C4-2B (cell line): ENCODE measurements at regions not wholly inside any gene's neighbourhood (a gene's known extent, or its start where the extent isn't known, plus 50 kb on each side); places are given as distances from the start of the nearest gene placed in this dataset.

Experiments used
- ZFX ChIP-seq: fragments of 450-650 bp; IDR thresholded peaks from 2 replicates; pipeline ENCODE4 v1.6.1; 2017
- TF ChIP-seq, protein P1 (sequence below): fragments of 450-650 bp; conservative IDR thresholded peaks from 2 replicates; pipeline ENCODE4 v1.5.1; 2017; ENCODE audit warnings: mild to moderate bottlenecking

DNA sequence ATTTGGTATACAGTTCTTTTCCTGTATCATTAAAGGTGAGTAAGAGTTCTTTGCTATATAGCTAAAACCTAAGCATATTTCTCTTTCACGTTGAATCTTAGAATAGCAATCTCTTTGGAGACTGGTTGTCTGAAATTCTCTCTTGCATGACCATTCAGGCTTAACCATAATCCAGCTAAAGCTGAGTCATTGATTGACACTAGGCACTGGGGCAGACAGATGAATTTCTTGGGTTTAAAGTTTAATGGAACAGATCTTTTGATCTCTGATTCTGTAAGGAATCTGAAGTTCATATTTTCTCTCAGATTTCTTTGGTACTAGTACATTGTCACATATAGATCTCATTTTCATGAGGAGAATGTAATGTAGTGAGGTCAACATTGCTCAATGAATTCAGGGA is 397.3 kb upstream of the MIR17HG start:
- TF ChIP-seq, protein P1, sequence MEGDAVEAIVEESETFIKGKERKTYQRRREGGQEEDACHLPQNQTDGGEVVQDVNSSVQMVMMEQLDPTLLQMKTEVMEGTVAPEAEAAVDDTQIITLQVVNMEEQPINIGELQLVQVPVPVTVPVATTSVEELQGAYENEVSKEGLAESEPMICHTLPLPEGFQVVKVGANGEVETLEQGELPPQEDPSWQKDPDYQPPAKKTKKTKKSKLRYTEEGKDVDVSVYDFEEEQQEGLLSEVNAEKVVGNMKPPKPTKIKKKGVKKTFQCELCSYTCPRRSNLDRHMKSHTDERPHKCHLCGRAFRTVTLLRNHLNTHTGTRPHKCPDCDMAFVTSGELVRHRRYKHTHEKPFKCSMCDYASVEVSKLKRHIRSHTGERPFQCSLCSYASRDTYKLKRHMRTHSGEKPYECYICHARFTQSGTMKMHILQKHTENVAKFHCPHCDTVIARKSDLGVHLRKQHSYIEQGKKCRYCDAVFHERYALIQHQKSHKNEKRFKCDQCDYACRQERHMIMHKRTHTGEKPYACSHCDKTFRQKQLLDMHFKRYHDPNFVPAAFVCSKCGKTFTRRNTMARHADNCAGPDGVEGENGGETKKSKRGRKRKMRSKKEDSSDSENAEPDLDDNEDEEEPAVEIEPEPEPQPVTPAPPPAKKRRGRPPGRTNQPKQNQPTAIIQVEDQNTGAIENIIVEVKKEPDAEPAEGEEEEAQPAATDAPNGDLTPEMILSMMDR = no peak
- TF ChIP-seq ZFX = no peak
